Esophagus mucosa (tissue), 1 donor: ENCODE measurements at regions not wholly inside any gene's neighbourhood (a gene's known extent, or its start where the extent isn't known, plus 50 kb on each side); places are given as distances from the start of the nearest gene placed in this dataset.
A peak's percentile ranks its signal among the peaks of the same experiment; 100 is the strongest.
"Not testable (repeated sequence)": the region's sequence is repeated elsewhere in the genome, so short reads cannot be mapped to it uniquely, and the experiment has no call there.

Experiments
- ATAC-seq: fragments of 200-7000 bp; cut with Tn5 transposase; one replicate; pipeline ENCODE4 v1.9.1; 2020
- donor health status: DM: yes; HTN: yes; CAD: no.

- no peak for ATAC-seq
These were observed 113.8 kb upstream of the ERRFI1 start for GRCh38 chr1:8139941-8140340.

DNA sequence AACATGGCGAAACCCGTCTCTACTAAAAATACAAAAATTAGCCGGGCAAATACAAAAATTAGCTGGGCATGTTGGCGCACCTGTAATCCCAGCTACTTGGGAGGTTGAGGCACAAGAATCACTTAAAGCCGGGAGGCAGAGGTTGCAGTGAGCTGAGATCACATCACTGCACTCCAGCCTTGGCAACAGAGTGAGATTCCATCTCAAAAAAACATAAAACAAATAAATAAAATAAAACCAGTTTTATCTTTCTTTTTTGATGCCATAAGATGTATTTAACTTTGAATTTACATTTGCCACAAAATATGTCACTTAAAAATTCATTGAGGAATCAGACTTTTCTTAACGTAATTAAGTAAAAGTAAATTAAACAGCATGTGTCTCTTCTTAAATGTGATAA lies 113.3 kb upstream of the ERRFI1 start:
- ATAC-seq: no peak

- ATAC-seq: no peak
These were observed 112.6 kb upstream of the ERRFI1 start for GRCh38 chr1:8138673-8139072.

DNA sequence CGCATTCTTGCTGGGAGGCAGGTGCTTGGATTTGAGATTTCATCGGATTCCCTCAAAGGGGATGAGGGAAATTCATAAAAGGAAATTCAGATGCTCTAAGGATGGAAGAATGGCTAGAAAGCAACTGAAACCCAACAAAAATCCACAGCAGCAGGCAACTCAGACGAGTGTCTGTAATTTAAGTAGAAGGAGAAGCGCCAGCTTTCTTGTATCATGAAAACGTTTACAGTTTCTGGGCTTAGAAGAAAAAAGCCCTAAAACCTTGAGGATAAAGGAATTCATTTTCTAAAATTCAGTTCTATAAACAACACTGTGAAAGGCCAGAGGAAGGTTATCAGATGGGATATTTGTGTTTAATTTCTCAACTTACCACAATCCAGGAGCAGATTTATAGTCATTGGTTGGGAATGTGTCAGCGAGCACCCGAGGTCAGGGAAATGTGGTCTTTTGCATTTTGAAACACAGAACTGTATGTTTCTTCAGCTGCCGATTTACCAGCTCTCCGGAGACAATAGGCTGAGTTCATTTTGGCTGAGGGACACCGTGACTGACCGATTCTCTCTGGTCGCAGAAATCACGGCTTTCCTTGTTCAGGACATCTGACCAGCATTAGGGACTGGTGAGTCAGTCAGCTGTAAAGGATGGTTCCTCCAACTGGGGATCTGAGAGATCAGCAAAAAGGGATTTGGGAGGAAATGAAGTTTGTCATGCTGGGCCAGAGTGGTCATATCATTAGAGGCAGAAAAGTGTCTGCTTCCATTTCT lies 111.6 kb upstream of the ERRFI1 start:
- ATAC-seq: no peak

- no peak for ATAC-seq
These were observed 110.7 kb upstream of the ERRFI1 start for GRCh38 chr1:8136766-8137165.

GRCh38 chr1:8135250-8135649 lies 109.1 kb upstream of the ERRFI1 start:
- ATAC-seq: no peak

GRCh38 chr1:8134546-8135235 lies 108.6 kb upstream of the ERRFI1 start:
- ATAC-seq: no peak

DNA sequence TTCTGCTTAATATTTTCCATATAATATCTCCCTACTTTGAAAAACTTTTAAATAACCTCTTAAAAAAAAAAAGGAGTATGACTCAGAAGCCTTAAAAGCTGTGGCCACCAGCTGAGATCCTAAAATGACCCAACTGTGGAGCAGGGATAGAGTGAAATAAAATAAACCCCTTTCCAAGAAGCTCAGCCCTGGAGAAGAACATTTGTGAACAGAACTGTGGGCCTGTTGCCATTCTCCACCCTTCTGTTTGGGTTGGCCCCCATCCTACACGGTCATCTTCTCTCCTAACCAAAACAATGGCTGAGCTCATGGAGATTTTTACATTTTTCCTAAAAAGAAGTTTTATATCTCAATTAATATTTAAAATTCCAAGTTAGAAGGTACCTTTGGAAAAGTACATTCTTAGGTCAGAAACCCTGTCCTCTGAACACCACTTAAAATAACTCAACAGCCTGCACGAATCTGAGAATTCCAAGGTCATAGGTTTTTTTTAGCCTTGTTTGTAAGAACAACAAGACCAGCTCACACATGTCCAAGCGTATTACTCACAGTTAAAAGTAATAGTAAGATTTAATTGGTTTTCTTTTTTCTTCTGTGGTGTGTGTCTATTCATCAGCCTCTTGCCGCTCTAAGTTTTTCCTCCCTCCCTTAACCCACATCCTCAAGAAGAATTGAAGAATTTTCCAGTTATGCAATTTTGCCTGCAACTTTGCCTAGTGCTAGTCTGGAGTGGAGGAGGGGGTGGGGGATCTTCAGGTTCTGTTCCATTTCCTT lies 107.7 kb upstream of the ERRFI1 start:
- ATAC-seq: peak; percentile 66

DNA sequence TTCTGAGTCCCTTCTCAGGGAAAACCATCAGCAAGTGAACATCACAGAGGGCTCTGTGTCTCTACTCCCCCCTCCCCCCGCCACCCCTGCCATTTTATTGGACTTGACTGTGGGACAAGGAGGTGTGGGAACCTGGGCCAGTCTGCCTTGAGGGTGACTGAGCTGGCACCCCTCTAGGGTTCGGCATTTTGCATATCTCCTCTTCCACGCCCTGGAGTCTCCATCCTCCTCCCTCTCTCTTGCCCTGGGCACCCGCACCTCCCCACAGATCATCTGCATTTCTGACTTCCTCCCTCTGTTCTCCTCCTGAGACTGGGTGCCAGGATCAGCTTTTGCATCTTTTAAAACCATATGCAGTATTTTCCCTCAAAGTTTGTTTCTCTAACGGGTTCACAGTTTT lies 107.1 kb upstream of the ERRFI1 start:
- ATAC-seq: no peak

DNA sequence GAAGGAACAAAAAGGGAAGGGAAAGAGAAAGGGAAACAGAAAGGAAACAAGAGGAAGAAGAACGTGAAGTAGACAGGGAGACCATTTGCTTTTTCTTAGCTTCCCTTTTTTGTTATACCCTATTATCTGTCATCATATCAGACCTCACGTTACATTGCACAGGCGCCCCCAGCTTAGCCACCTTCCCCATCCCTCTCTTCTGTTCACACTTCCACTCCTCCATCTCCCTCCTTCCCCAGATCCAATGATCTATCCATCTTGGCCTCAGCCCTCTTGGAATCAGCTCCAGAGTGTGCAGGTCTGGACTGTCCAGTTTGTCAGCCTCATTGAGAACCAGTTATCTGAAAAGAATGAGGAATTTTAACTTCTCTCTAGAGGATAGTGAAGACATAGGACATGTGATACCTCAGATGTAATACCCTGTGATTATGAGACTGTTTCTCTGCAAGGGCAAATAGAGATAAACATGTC lies 101.1 kb upstream of the ERRFI1 start:
- ATAC-seq: peak; percentile 60

DNA sequence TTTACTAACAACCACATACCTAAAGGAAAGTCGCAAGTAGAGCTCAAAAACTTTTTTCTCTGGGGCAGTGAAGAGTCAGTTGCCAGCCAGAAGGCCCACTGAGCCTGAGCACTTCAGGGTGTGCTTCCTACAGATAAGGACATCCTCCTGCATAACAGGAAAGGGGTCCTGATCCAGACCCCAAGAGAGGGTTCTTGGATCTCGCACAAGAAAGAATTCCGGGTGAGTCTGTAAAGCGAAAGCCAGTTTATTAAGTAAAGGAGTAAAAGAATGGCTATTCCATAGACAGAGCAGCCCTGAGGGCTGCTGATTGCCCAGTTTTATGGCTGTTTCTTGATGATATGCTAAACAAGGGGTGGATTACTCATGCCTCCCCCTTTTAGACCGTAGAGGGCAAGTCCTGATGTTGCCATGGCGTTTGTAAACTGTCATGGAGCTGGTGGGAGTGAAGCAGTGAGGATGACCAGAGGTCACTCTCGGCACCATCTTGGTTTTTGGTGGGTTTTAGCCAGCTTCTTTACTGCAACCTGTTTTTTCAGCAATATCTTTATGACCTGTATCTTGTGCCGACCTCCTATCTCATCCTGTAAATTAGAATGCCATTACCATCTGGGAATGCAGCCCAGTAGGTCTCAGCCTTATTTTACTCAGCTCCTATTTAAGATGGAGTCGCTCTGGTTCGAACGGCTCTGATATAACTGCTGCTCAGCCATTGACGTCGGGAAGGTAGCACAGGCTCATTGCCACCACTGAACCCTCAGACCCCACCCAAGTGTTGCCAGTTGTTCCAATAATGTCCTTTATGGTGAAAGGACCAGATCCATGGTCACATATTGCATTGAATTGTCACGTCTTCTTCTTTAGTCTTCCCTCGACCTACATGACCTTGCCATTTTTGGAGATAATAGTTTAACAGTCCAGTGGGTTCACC lies 96.6 kb upstream of the ERRFI1 start:
- no peak for ATAC-seq

DNA sequence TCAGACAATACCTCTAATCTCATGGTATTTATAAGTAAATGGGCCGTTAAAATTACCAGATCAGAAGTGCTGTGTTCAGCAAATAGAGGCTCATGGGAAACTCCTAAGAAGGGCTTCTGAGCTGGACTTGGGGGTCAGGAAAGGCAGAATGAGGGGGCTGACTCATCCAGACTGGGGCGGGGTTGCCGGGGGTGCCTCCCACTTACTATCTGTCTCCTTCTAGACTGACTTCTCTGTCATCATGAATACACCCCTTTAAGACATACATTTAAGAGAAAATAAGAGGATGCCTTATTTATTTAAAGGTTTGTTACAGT lies 96.0 kb upstream of the ERRFI1 start:
- no peak for ATAC-seq

DNA sequence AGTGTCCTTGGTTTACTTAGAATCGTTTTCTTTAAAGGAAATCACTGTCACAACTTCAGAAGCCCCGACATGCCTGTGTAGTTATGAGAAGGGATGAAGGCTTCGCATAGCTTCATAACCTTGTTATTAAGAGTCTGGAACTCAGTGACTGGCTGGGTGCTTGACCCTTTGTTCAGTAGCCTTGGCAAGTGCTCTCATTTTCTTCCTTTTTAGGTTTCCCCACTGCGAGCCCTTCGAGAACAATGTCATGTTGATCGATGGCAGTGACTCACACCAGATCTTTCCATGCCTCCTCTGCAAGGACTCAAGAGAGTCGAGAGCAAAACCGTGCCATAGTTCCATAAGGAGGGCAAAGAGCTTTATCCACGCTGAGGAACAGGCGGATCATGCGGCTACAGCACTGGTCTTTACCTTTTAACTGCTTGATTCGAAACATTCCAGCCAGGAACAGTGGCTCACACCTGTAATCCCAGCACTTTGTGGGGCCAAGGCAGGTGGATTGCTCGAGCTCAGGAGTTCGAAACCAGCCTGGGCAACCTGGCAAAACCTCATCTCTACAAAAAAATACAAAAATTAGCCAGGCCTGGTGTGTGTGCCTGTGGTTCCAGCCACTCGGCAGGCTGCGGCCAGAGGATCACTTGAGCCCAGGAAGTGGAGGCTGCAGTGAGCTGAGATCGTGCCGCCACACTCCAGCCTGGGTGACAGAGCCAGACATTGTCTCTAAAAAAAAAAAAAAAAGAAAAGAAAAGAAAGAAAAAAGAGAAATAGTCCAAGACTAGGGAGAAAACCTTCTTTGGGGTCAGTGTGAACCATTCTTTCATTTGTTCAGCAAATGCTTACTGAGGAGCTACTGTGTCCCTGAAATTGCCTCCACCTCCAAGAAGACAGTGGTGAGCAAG lies 95.4 kb upstream of the ERRFI1 start:
- peak; percentile 72 for ATAC-seq

DNA sequence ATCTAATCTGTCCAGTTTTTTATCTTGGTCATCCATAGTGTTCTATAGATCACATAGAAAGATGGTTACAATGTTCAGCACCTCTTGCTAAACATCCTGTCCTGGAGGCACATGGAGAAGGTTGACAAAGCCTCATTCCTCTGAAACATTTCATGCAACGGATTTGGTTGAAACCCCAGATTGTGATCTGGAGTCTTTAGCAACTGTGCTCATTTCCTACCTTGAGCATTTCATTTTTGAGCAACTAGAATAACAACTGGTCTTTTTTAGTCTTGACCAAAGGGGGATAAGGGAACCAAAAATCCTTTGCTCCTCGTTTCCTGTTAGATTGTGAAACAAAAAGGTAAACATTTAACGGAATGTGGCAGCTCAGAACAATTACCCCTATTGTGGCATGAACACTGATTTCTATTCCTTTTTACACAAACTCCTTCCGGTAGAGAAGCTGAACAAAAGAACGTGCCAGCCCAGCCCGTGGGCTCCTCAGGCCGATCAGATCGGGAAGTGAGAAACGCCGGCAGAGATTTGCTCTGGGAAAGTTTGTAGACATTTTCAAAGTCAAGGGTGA lies 94.7 kb upstream of the ERRFI1 start:
- ATAC-seq: peak; percentile 24

GRCh38 chr1:8118736-8119135 lies 92.6 kb upstream of the ERRFI1 start:
- ATAC-seq: not testable (repeated sequence)

DNA sequence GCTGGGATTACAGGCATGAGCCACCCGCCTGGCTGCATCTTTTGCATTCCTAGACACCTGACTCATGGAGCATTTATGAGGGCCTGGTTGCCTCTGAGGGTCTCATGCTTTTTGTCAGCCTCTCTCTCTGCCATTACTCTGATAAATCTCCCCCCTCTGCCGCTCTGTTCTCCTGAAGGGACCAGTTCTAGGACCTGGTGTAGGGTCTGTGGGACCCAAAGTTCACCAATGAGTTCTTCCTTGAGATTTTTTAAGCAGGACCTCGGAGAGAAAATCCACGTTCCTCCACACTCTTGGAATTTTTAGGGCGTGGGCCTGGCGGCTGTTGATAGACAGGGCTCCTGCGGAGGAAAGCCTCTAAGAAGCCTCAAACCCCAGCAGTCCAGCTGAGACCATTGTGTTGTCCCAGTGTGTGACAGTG lies 91.9 kb upstream of the ERRFI1 start:
- no peak for ATAC-seq

DNA sequence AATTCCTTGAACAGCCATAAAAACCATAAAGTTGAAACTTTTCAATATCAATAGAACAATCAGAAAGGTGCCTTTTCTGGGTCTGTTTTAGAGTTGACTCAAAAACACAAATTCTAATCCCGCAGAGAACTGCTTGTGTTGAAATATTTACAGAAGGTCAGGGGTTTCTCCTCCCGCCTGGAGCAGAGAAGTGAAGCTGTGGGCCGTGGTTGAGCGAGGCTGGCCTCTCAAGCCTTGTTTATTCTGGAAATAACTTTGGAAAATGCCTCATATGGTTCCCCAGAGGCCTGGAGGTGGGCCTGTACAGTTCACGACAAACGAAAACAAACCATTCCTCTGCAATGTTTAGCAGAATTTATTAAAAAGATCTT lies 90.8 kb upstream of the ERRFI1 start:
- no peak for ATAC-seq

GRCh38 chr1:8115769-8116167 lies 89.7 kb upstream of the ERRFI1 start:
- peak; percentile 24 for ATAC-seq

DNA sequence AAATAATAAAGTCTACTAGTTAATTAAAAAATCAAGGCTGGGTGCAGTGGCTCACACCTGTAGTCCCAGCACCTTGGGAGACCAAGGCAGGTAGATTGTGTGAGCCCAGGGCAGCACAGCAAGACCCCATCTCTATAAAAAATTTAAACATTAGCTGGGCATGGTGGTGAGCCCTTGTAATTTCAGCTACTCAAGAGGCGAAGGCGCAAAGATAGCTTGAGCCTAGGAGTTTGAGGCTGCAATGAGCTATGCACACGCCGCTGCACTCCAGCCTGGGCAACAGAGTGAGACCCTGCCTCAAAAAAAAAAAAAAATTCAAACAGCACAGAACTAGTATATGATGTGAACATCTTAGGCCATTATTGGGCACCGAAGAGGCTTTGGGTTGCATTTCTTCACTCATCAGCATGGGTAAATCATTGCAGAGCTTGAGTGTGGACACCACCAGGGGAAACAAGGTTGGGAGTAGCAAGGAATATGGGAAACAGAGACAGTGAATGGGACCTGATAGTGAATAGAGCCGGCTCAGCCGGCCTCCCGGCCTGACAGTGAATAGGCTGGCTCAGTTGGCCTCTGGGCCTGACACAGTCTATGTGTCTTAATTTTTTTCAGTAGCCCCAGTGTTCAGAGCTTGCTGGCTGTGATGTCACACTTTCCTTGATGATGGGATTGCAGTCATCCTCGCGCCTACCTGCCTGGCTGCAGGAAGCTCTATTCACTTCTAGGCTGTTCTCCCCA lies 89.1 kb upstream of the ERRFI1 start:
- peak; percentile 61 for ATAC-seq
